ENCODE measurements at regions not wholly inside any gene's neighbourhood (a gene's known extent, or its start where the extent isn't known, plus 50 kb on each side); places are given as distances from the start of the nearest gene placed in this dataset.

GRCh38 chr10:36202881-36203280, 560.8 kb upstream of the FZD8 start:
- no peak for DNase-seq (ENCODE audit: low spot score)
- H3K27ac ChIP-seq, result no peak overlapping the region
- H3K4me3 ChIP-seq, result no peak overlapping the region
- TF ChIP-seq CTCF (IDR thresholded peaks at IDR 0.05), result no peak

GRCh38 chr10:36200577-36200976, 558.5 kb upstream of the FZD8 start:
- no peak for DNase-seq (ENCODE audit: low spot score)
- TF ChIP-seq CTCF (IDR thresholded peaks at IDR 0.05), result no peak
- H3K4me3 ChIP-seq, result no peak overlapping the region
- H3K27ac ChIP-seq, result no peak overlapping the region

- no peak overlapping the region for H3K4me3 ChIP-seq
- H3K27ac ChIP-seq, result no peak overlapping the region
- no peak for TF ChIP-seq CTCF (IDR thresholded peaks at IDR 0.05)
- DNase-seq (ENCODE audit: low spot score), result no peak
Observed at GRCh38 chr10:36198322-36198721, 556.2 kb upstream of the FZD8 start.

- TF ChIP-seq CTCF (IDR thresholded peaks at IDR 0.05), result no peak
- DNase-seq (ENCODE audit: low spot score), result no peak
- Histone ChIP-seq H3K27ac (no peak overlapping the region), H3K4me3 (no peak overlapping the region)
Observed at GRCh38 chr10:36195364-36195763, 553.3 kb upstream of the FZD8 start.

GRCh38 chr10:36194276-36194675, 552.2 kb upstream of the FZD8 start:
- Histone ChIP-seq H3K27ac (no peak overlapping the region), H3K4me3 (no peak overlapping the region)
- no peak for DNase-seq (ENCODE audit: low spot score)
- TF ChIP-seq CTCF (IDR thresholded peaks at IDR 0.05), result no peak

- no peak overlapping the region for H3K27ac ChIP-seq
- no peak overlapping the region for H3K4me3 ChIP-seq
- no peak for DNase-seq (ENCODE audit: low spot score)
- TF ChIP-seq CTCF (IDR thresholded peaks at IDR 0.05), result no peak
Observed at GRCh38 chr10:36191009-36191408, 548.9 kb upstream of the FZD8 start.

- no peak for DNase-seq (ENCODE audit: low spot score)
- Histone ChIP-seq H3K27ac (peak overlapping the region; percentile 19 to 30), H3K4me3 (no peak overlapping the region)
- no peak for TF ChIP-seq CTCF (IDR thresholded peaks at IDR 0.05)
Observed at GRCh38 chr10:36188461-36188860, 546.4 kb upstream of the FZD8 start.
